Prostate gland (tissue), 2 donors: ENCODE measurements at regions not wholly inside any gene's neighbourhood (a gene's known extent, or its start where the extent isn't known, plus 50 kb on each side); places are given as distances from the start of the nearest gene placed in this dataset.

Source experiments
- DNase-seq: peaks from one replicate; pipeline ENCODE4 v3.0.0-alpha.2; 2019; ENCODE audit warnings: low spot score
- H3K27ac ChIP-seq, 2 donors: fragments of 200-600 bp; sonication (generic); 2 replicates each; pipeline ENCODE4 v1.5.1; 2017 to 2019
- H3K27me3 ChIP-seq: fragments of 200-600 bp; sonication (generic); replicated peaks from 2 replicates; pipeline ENCODE4 v1.5.1; 2019; ENCODE audit not compliant: insufficient read depth
- H3K36me3 ChIP-seq, 2 donors: fragments of 200-600 bp; sonication (generic); 1 replicate in 1 of 2; 2 replicates in 1 of 2; pipeline versions ENCODE4 v1.5.1 to v1.8.1; 2017 to 2019
- H3K4me1 ChIP-seq: fragments of 200-600 bp; sonication (generic); replicated peaks from 2 replicates; pipeline ENCODE4 v1.5.1; 2019
- H3K4me3 ChIP-seq, 2 donors: fragments of 200-600 bp; sonication (generic); 2 replicates each; pipeline ENCODE4 v1.5.1; 2017 to 2019
- H3K9me3 ChIP-seq: fragments of 200-600 bp; sonication (generic); 2 replicates; pipeline ENCODE4 v1.5.1; 2017
- POLR2A ChIP-seq: fragments of 450-650 bp; IDR thresholded peaks from one replicate; pipeline ENCODE4 v1.6.1; 2016; ENCODE audit warnings: antibody characterized with exemption, mild to moderate bottlenecking
- POLR2AphosphoS5 ChIP-seq: sonication (generic); formaldehyde crosslinking; IDR thresholded peaks from one replicate; pipeline ENCODE4 v1.6.1; 2017; ENCODE audit warnings: antibody characterized with exemption
- WGBS: methylation state at CpG from one replicate; pipeline ENCODE4 v1.1.5; 2018; 5-methylcytosine and 5-hydroxymethylcytosine counted together
- intact Hi-C: fragments of 100-400 bp; cut with DNase I; formaldehyde crosslinking; loops from one replicate; pipeline ENCODE4 v1.14.2; 2022
- TF ChIP-seq, protein P1 (sequence below), 4 experiments: fragments of 200-600 bp in 2 of 4; fragments of 450-650 bp in 2 of 4; sonication (generic) in 2 of 4; IDR thresholded peaks; 1 replicate in 3 of 4; 2 replicates in 1 of 4; pipeline ENCODE4 v1.5.1; 2016 to 2019; ENCODE audit warnings: antibody characterized with exemption in 4 of 4, mild to moderate bottlenecking in 2 of 4, moderate library complexity in 2 of 4

DNA sequence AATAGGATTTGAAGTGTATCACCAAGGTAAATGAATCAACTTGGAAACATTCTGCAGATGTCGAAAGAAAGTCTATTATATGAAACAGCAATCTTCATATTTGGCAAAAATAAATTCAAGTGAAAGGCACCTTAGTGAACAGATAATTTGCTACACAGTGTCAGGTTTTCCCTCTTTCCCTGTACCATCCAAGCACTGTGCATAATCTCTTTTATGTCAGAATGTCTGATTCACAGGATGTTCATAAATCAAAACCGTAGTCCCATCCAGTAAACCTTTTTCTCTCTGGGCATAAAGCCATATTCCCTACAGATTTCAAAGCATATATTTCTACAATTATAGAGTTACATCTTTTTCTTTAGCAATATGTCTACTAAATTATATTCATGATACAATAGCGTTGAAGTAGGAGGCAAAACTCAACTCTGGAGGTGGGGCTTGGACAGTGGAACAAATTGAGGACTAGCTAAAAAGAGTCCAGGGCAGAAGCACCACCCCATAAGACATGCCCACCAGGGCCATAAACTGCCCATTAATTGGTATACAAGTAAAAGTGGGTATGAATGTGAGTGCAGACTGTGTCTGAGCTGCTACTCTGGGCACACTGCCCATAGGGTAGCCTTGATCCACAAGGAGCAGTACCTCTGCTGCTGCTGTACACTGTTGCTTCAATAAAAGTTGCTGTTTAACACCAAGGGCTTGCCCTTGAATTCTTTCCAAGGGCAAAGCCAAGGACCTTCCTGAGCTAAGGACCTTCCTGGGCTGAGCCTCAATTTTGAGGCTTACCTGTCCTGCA, 72.1 kb upstream of the MYCBP2 start:
- intact Hi-C loops: no loop called here
- no peaks in the 10 kb centered on the region for H3K9me3 ChIP-seq
- DNase-seq: no peak
- no peaks in the 10 kb centered on the region for H3K36me3 ChIP-seq
- 48% methylated on average over 3 of the region's 3 CpGs for WGBS
- no peaks in the 10 kb centered on the region for H3K27me3 ChIP-seq
- H3K4me1 ChIP-seq: no peaks in the 10 kb centered on the region
- TF ChIP-seq POLR2A: no peak
- H3K4me3 ChIP-seq: no peak overlapping the region
- H3K27ac ChIP-seq: no peak overlapping the region

DNA sequence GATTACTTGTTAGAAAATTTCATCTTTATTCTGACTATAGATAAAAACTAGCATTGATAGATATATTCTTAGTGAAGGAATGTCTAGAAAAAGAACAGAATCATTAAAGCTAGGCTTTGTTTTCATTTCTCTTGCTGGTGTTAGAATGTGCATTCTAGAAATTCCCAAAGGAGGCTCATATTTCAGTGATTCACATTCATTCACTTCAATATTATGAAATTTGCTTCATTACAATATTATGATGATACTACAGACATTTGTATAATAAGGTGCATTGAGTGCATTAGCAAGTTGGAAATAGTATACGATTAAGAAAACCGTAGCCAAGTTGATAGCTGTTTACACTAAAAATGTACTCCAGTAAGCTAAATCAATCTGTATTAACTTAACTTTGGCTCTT, 70.7 kb upstream of the MYCBP2 start:
- no peaks in the 10 kb centered on the region for H3K9me3 ChIP-seq
- H3K27ac ChIP-seq: no peak overlapping the region
- no peaks in the 10 kb centered on the region for H3K36me3 ChIP-seq

DNA sequence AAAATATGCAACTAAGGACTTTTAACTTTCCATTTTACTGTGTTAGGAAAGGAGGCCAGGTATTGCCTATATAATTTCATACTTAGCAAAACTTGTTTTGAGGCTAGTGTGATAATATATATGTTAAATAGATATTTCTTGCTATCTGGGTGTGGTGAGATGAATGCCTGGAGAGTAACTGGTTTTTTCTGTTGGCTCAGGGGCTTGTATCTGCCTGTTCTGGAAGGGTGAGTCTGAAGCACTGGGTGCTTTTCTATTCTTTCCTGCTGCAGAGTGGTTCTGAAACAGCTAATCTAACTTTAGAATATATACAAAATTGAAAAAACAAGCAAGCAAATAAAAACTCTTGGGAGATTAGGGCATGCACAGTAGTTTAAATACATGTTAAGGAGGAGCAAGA, 64.6 kb upstream of the MYCBP2 start:
- no peaks in the 10 kb centered on the region for H3K27me3 ChIP-seq
- no peaks in the 10 kb centered on the region for H3K36me3 ChIP-seq
- no peak overlapping the region for H3K4me3 ChIP-seq
- intact Hi-C loops: no loop called here
- H3K4me1 ChIP-seq: no peaks in the 10 kb centered on the region
- no peaks in the 10 kb centered on the region for H3K9me3 ChIP-seq
- H3K27ac ChIP-seq: no peak overlapping the region
- TF ChIP-seq POLR2A (no peak), POLR2AphosphoS5 (no peak)
- TF ChIP-seq, protein P1, sequence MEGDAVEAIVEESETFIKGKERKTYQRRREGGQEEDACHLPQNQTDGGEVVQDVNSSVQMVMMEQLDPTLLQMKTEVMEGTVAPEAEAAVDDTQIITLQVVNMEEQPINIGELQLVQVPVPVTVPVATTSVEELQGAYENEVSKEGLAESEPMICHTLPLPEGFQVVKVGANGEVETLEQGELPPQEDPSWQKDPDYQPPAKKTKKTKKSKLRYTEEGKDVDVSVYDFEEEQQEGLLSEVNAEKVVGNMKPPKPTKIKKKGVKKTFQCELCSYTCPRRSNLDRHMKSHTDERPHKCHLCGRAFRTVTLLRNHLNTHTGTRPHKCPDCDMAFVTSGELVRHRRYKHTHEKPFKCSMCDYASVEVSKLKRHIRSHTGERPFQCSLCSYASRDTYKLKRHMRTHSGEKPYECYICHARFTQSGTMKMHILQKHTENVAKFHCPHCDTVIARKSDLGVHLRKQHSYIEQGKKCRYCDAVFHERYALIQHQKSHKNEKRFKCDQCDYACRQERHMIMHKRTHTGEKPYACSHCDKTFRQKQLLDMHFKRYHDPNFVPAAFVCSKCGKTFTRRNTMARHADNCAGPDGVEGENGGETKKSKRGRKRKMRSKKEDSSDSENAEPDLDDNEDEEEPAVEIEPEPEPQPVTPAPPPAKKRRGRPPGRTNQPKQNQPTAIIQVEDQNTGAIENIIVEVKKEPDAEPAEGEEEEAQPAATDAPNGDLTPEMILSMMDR (IDR thresholded peaks at IDR 0.05): no peak
- DNase-seq: no peak

More for the DNA sequence above, 70.7 kb upstream of the MYCBP2 start:
- TF ChIP-seq POLR2A (no peak), POLR2AphosphoS5 (no peak)
- TF ChIP-seq, protein P1 (IDR thresholded peaks at IDR 0.05): no peak
- no peaks in the 10 kb centered on the region for H3K4me1 ChIP-seq
- intact Hi-C loops: no loop called here
- H3K4me3 ChIP-seq: no peak overlapping the region
- no peaks in the 10 kb centered on the region for H3K27me3 ChIP-seq
- 77% methylated on average over 2 of the region's 2 CpGs for WGBS
- DNase-seq: no peak

DNA sequence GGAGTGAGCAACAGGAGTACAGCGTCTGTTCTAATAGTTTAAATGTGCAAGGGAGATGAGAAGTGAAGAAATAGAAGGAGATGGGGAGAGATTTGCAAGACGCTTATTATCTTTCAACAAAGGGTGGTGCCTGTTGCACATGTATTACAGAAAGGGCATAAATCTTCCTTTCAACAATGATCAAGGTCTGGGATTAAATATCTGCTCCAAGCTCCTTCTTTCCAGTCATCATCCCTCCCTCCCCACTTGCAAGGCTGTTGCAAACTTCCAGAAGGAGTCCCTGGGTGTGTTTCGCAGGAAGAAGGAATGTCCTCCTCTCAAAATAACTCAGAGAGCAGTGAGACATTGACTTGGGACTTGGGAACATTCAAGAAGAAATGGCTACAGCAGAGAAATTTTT, 63.5 kb upstream of the MYCBP2 start:
- DNase-seq: no peak
- no peaks in the 10 kb centered on the region for H3K4me1 ChIP-seq
- WGBS: 49% methylated on average over 3 of the region's 3 CpGs
- intact Hi-C loops: no loop called here
- no peaks in the 10 kb centered on the region for H3K36me3 ChIP-seq
- no peak overlapping the region for H3K27ac ChIP-seq
- TF ChIP-seq POLR2AphosphoS5 (no peak), POLR2A (no peak)
- TF ChIP-seq, protein P1 (IDR thresholded peaks at IDR 0.05): no peak
- H3K9me3 ChIP-seq: no peaks in the 10 kb centered on the region
- no peaks in the 10 kb centered on the region for H3K27me3 ChIP-seq
- no peak overlapping the region for H3K4me3 ChIP-seq

DNA sequence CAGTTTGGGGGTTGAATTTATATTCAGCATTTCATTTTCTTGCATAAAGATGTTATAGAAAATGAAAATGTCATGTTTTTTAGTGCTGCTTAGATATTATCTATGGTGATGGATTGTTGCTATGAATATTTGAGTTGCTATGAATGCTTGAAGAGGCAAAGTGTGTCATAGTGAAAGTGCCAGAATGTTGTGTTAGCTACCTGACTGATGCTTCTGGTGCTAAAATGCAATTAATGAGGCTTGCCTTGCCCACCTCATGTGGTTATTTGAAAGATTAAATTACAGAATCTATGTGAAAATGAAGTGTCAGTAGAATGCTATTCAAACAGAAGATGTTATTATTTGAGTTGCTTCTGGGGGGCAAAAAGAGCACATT, 62.7 kb upstream of the MYCBP2 start:
- no peaks in the 10 kb centered on the region for H3K9me3 ChIP-seq
- H3K4me1 ChIP-seq: no peaks in the 10 kb centered on the region
- intact Hi-C loops: no loop called here
- no peaks in the 10 kb centered on the region for H3K27me3 ChIP-seq
- H3K27ac ChIP-seq: no peak overlapping the region
- no peak for TF ChIP-seq POLR2AphosphoS5
- TF ChIP-seq POLR2A: no peak
- TF ChIP-seq, protein P1 (IDR thresholded peaks at IDR 0.05): no peak
- H3K4me3 ChIP-seq: no peak overlapping the region
- DNase-seq: no peak
- no peaks in the 10 kb centered on the region for H3K36me3 ChIP-seq
